ENCODE measurements at regions not wholly inside any gene's neighbourhood (a gene's known extent, or its start where the extent isn't known, plus 50 kb on each side); places are given as distances from the start of the nearest gene placed in this dataset.

DNA sequence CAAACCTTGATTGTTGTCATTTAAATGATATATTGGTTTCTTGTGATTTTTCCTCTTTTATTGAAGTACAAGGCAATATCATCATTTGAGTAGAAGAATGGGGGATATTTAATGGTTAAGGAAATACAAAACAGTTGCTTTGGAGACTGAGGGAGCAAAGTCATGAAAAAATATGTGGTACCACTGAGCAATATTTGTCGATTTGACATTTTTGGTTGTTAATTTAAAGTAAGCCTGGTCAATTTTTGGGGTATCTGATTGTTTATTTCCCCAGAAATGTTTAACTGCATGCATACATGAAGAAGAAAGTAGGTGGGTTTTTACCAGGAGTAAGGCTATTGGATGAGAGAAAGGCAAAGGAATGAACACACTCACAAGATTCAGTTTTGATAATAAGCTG lies 556.2 kb downstream of the TRAM1L1 start:
- Histone ChIP-seq H3K36me3 (no peaks in the 10 kb centered on the region), H3K4me3 (no peak overlapping the region), H3K4me1 (no peaks in the 10 kb centered on the region), H3K27me3 (no peaks in the 10 kb centered on the region), H3K27ac (no peak overlapping the region), H3K9me3 (no peaks in the 10 kb centered on the region)
- no peak for TF ChIP-seq POLR2AphosphoS5 (IDR thresholded peaks at IDR 0.05)
- no peak for TF ChIP-seq EP300 (IDR thresholded peaks at IDR 0.05; ENCODE audit: low read depth)
- TF ChIP-seq POLR2A (IDR thresholded peaks at IDR 0.05), result no peak
- TF ChIP-seq, protein P1, sequence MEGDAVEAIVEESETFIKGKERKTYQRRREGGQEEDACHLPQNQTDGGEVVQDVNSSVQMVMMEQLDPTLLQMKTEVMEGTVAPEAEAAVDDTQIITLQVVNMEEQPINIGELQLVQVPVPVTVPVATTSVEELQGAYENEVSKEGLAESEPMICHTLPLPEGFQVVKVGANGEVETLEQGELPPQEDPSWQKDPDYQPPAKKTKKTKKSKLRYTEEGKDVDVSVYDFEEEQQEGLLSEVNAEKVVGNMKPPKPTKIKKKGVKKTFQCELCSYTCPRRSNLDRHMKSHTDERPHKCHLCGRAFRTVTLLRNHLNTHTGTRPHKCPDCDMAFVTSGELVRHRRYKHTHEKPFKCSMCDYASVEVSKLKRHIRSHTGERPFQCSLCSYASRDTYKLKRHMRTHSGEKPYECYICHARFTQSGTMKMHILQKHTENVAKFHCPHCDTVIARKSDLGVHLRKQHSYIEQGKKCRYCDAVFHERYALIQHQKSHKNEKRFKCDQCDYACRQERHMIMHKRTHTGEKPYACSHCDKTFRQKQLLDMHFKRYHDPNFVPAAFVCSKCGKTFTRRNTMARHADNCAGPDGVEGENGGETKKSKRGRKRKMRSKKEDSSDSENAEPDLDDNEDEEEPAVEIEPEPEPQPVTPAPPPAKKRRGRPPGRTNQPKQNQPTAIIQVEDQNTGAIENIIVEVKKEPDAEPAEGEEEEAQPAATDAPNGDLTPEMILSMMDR (IDR thresholded peaks at IDR 0.05), result no peak
- DNase-seq, result no peak
- intact Hi-C loops (cut with DNase I; ENCODE audit: low total_unique reads) (no loop called here), in situ Hi-C loops (cut with MboI; ENCODE audit: low pct_ligation_motif_present in 1 of 4, low pct_unique_long_range_greater_than_20kb in 1 of 4, low sequenced_read_pairs in 3 of 4) (no loop called here)
- 71 to 86% methylated on average over 1 of the region's 1 CpG for WGBS, 2 donors (ENCODE audit: low coverage in 1 of 2)

DNA sequence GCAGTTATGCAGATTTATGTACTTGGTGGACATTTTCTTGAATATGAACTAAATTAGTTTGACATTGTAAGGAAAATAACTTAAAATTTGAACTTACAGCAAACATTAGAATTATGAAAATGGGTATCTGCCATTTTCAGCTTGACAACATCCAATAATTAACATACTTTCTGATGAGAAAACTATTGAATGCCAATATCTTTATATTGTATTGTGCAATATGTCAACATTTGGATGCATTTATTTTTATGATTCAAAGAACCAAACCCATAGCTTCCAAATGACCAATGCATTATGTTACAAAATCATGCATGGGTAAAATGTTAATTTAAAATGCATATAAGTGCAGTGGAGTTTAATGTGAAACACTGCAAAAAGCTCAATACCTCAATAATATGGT lies 562.5 kb downstream of the TRAM1L1 start:
- TF ChIP-seq, protein P1 (IDR thresholded peaks at IDR 0.05), result no peak
- TF ChIP-seq POLR2A (IDR thresholded peaks at IDR 0.05), result no peak
- no peak for TF ChIP-seq POLR2AphosphoS5 (IDR thresholded peaks at IDR 0.05)
- no peak for TF ChIP-seq EP300 (IDR thresholded peaks at IDR 0.05; ENCODE audit: low read depth)
- no peak for DNase-seq
- in situ Hi-C loops (cut with MboI; ENCODE audit: low pct_ligation_motif_present in 1 of 4, low pct_unique_long_range_greater_than_20kb in 1 of 4, low sequenced_read_pairs in 3 of 4), result no loop called here
- H3K36me3 ChIP-seq, result no peaks in the 10 kb centered on the region
- no peaks in the 10 kb centered on the region for H3K9me3 ChIP-seq
- H3K4me3 ChIP-seq, result no peak overlapping the region
- H3K27ac ChIP-seq, result no peak overlapping the region
- intact Hi-C loops (cut with DNase I; ENCODE audit: low total_unique reads), result no loop called here
- H3K4me1 ChIP-seq, result no peaks in the 10 kb centered on the region
- H3K27me3 ChIP-seq, result no peaks in the 10 kb centered on the region

DNA sequence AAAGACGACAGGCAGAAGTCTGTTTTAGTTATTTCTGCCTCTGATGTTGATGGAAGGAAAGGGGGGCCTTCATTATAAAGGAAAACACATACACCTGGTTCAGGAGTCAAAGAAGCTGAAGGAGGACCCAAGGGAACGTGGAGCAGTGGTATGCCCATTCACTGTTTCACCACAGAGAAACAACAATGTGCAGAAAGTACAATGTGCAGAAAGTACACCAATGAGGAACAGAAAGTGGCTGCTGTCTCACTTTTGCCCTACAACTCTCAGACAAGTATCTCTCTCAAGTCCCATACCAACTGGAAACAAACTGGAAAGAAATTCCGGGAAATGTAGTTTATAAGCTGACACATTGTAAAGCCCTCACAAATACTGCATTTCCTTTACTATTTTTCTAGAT lies 564.5 kb downstream of the TRAM1L1 start:
- in situ Hi-C loops (cut with MboI; ENCODE audit: low pct_ligation_motif_present in 1 of 4, low pct_unique_long_range_greater_than_20kb in 1 of 4, low sequenced_read_pairs in 3 of 4) (no loop called here), intact Hi-C loops (cut with DNase I; ENCODE audit: low total_unique reads) (no loop called here)
- TF ChIP-seq, protein P1 (IDR thresholded peaks at IDR 0.05), result no peak
- TF ChIP-seq EP300 (IDR thresholded peaks at IDR 0.05; ENCODE audit: low read depth), result no peak
- no peak for TF ChIP-seq POLR2AphosphoS5 (IDR thresholded peaks at IDR 0.05)
- TF ChIP-seq POLR2A (IDR thresholded peaks at IDR 0.05), result no peak
- Histone ChIP-seq H3K4me1 (no peaks in the 10 kb centered on the region), H3K4me3 (no peak overlapping the region), H3K9me3 (no peaks in the 10 kb centered on the region), H3K27me3 (no peaks in the 10 kb centered on the region), H3K36me3 (no peaks in the 10 kb centered on the region), H3K27ac (no peak overlapping the region)
- DNase-seq, result no peak
- WGBS, 2 donors (ENCODE audit: low coverage in 1 of 2), result 72% methylated on average over 3 of the region's 3 CpGs

DNA sequence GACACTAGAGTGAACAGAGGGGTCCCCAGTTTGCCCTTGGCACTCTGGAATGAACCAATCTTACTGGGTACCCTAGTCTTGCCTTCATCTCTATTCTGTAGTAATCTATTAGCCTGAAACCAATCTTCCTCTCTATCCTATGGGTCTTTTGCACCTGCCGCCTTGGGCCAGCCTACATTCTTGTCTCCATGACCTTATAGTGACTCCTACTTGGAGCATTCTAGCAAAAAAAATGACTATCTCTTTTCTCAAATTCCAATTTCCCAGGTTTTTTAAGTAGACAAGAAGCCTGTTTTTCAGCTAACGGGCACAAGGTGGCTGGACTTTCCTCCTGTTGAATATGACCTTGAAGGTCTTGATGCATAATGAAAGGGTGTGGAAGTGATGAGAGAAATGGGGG lies 568.7 kb downstream of the TRAM1L1 start:
- Histone ChIP-seq H3K27me3 (no peaks in the 10 kb centered on the region), H3K9me3 (no peaks in the 10 kb centered on the region), H3K4me1 (no peaks in the 10 kb centered on the region), H3K27ac (no peak overlapping the region), H3K36me3 (no peaks in the 10 kb centered on the region), H3K4me3 (no peak overlapping the region)
- 82 to 100% methylated on average over 1 to 2 of the region's 2 CpGs for WGBS, 2 donors (ENCODE audit: low coverage in 1 of 2)
- intact Hi-C loops (cut with DNase I; ENCODE audit: low total_unique reads) (no loop called here), in situ Hi-C loops (cut with MboI; ENCODE audit: low pct_ligation_motif_present in 1 of 4, low pct_unique_long_range_greater_than_20kb in 1 of 4, low sequenced_read_pairs in 3 of 4) (no loop called here)
- no peak for DNase-seq
- TF ChIP-seq POLR2AphosphoS5 (IDR thresholded peaks at IDR 0.05) (no peak), EP300 (IDR thresholded peaks at IDR 0.05; ENCODE audit: low read depth) (no peak), POLR2A (IDR thresholded peaks at IDR 0.05) (no peak)
- TF ChIP-seq, protein P1 (IDR thresholded peaks at IDR 0.05), result no peak

Data from transverse colon (tissue), 4 donors.